Fibroblast of lung (primary cell): ENCODE measurements at regions not wholly inside any gene's neighbourhood (a gene's known extent, or its start where the extent isn't known, plus 50 kb on each side); places are given as distances from the start of the nearest gene placed in this dataset.

Experiments used
- DNase-seq, 2 donors: peaks; one replicate each; pipeline versions ENCODE4 v3.0.0 to v3.0.0-alpha.2; 2010; ENCODE audit warnings: low read depth in 2 of 2
- H2AFZ ChIP-seq: 2 replicates; pipeline ENCODE4 v1.5.1; 2012; ENCODE audit warnings: low read length, control low read depth, inconsistent platforms
- H3K27ac ChIP-seq: 2 replicates; pipeline ENCODE4 v1.5.1; 2011; ENCODE audit warnings: low read length, control low read depth; ENCODE audit not compliant: insufficient read depth
- H3K27me3 ChIP-seq: 2 replicates; pipeline ENCODE4 v1.5.1; 2011; ENCODE audit warnings: mild to moderate bottlenecking, low read length; ENCODE audit not compliant: control insufficient read depth, insufficient read depth
- H3K36me3 ChIP-seq: 2 replicates; pipeline ENCODE4 v1.5.1; 2011; ENCODE audit warnings: low read length; ENCODE audit not compliant: control insufficient read depth, insufficient read depth
- H3K4me1 ChIP-seq: 2 replicates; pipeline ENCODE4 v1.5.1; 2011; ENCODE audit warnings: low read length; ENCODE audit not compliant: control insufficient read depth, insufficient read depth; ENCODE audit errors: extremely low read depth
- H3K4me2 ChIP-seq: 2 replicates; pipeline ENCODE4 v1.5.1; 2011; ENCODE audit warnings: low read length, control low read depth; ENCODE audit not compliant: insufficient read depth; ENCODE audit errors: extremely low read depth
- H3K4me3 ChIP-seq, 4 experiments: fragments of 200-600 bp in 1 of 4; sonication (generic) in 1 of 4; replicated peaks in 1 of 4; 2 replicates each; pipeline ENCODE4 v1.5.1; 2011 to 2016; ENCODE audit warnings: low read length in 4 of 4, low read depth in 3 of 4, mild to moderate bottlenecking in 3 of 4, control low read depth in 2 of 4, inconsistent platforms in 1 of 4, mixed read lengths in 1 of 4; ENCODE audit not compliant: insufficient read depth in 1 of 4; ENCODE audit errors: control extremely low read depth in 1 of 4
- H3K79me2 ChIP-seq: 2 replicates; pipeline ENCODE4 v1.5.1; 2012; ENCODE audit warnings: mild to moderate bottlenecking, low read length, inconsistent platforms; ENCODE audit not compliant: control insufficient read depth, insufficient read depth
- H3K9ac ChIP-seq: 2 replicates; pipeline ENCODE4 v1.5.1; 2011; ENCODE audit warnings: mild to moderate bottlenecking, low read length, control low read depth; ENCODE audit not compliant: insufficient read depth
- H3K9me3 ChIP-seq: 2 replicates; pipeline ENCODE4 v1.5.1; 2012; ENCODE audit warnings: low read depth, low read length; ENCODE audit not compliant: control insufficient read depth, insufficient read depth
- H4K20me1 ChIP-seq: 2 replicates; pipeline ENCODE4 v1.5.1; 2011; ENCODE audit warnings: low read length; ENCODE audit not compliant: control insufficient read depth, insufficient read depth; ENCODE audit errors: extremely low read depth
- EZH2 ChIP-seq: IDR thresholded peaks from 2 replicates; pipeline ENCODE4 v1.5.1; 2012; ENCODE audit warnings: low read length, control low read depth, mild to moderate bottlenecking; ENCODE audit errors: missing control alignments
- TF ChIP-seq, protein P1 (sequence below), 2 donors: IDR thresholded peaks in 1 of 2; conservative IDR thresholded peaks in 1 of 2; 1 replicate in 1 of 2; 2 replicates in 1 of 2; pipeline ENCODE4 v1.5.1; 2011 to 2012; ENCODE audit warnings: low read length in 2 of 2, control low read depth in 1 of 2, inconsistent platforms in 1 of 2, low read depth in 1 of 2, mild to moderate bottlenecking in 1 of 2

GRCh38 chr2:59798687-59799232 lies 754.7 kb downstream of the BCL11A start:
- no peak for DNase-seq
- no peak overlapping the region for H3K4me3 ChIP-seq
- H3K79me2 ChIP-seq, result no peaks in the 10 kb centered on the region
- H3K27ac ChIP-seq, result no peak overlapping the region
- no peaks in the 10 kb centered on the region for H3K36me3 ChIP-seq
- no peaks in the 10 kb centered on the region for H3K27me3 ChIP-seq
- TF ChIP-seq, protein P1, sequence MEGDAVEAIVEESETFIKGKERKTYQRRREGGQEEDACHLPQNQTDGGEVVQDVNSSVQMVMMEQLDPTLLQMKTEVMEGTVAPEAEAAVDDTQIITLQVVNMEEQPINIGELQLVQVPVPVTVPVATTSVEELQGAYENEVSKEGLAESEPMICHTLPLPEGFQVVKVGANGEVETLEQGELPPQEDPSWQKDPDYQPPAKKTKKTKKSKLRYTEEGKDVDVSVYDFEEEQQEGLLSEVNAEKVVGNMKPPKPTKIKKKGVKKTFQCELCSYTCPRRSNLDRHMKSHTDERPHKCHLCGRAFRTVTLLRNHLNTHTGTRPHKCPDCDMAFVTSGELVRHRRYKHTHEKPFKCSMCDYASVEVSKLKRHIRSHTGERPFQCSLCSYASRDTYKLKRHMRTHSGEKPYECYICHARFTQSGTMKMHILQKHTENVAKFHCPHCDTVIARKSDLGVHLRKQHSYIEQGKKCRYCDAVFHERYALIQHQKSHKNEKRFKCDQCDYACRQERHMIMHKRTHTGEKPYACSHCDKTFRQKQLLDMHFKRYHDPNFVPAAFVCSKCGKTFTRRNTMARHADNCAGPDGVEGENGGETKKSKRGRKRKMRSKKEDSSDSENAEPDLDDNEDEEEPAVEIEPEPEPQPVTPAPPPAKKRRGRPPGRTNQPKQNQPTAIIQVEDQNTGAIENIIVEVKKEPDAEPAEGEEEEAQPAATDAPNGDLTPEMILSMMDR (conservative IDR thresholded peaks at IDR 0.05 in 1 of 2, IDR thresholded peaks at IDR 0.05 in 1 of 2; ENCODE audit: low read depth in 1 of 2, low read length in 2 of 2), result no peak
- TF ChIP-seq EZH2, result no peak
- H2AFZ ChIP-seq, result no peak overlapping the region
- H3K4me2 ChIP-seq, result no peak overlapping the region
- no peaks in the 10 kb centered on the region for H3K4me1 ChIP-seq
- H4K20me1 ChIP-seq, result no peaks in the 10 kb centered on the region
- no peaks in the 10 kb centered on the region for H3K9me3 ChIP-seq
- no peak overlapping the region for H3K9ac ChIP-seq

- H3K9ac ChIP-seq, result no peak overlapping the region
- H3K4me2 ChIP-seq, result no peak overlapping the region
Measured at GRCh38 chr2:59791004-59791618, 762.3 kb downstream of the BCL11A start.

DNA sequence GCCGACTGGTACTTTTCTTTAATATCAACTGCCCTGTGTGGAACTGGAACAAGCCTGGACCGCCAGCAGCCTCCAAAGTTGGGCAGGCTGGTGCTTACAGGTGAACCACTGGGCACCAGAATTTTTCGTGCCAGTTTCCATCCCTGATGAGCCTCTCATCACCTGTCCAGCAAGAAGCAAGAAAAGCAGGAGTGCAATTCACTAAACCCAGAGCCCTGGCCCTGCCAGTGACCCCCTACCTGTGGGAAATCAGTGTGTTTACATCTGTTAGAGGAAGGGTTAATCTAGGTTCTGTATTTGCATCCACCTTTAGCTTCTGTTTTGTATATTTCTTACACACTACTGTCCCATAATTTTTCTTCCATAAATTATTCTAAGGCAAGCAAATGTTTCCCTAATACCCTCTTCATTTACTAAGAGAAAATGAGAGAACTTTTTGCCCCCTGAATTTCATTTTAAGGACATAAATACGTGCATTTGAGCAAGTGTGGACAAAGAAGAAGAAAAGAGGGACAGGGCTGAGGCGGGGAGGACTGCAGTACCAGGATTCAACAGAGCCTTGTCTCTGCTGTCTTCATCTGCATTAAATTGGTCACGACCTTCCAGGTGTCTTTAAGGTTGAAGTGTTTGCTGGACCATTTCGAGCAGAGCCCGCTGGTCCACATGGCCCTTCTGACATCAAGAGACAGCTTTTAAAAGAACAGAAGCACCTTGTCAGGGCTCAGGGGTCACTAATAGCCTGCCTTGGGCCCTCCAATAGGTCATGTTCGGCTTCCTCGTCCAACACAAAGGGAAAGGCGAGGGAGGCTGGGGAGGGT lies 763.1 kb downstream of the BCL11A start:
- Histone ChIP-seq H3K36me3 (no peaks in the 10 kb centered on the region), H3K79me2 (no peaks in the 10 kb centered on the region), H3K9ac (no peak overlapping the region), H4K20me1 (no peaks in the 10 kb centered on the region), H3K9me3 (no peaks in the 10 kb centered on the region), H3K4me3 (no peak overlapping the region), H3K4me2 (no peak overlapping the region), H3K27me3 (no peaks in the 10 kb centered on the region), H3K27ac (no peak overlapping the region), H3K4me1 (no peaks in the 10 kb centered on the region), H2AFZ (no peak overlapping the region)
- TF ChIP-seq EZH2, result no peak
- TF ChIP-seq, protein P1 (conservative IDR thresholded peaks at IDR 0.05 in 1 of 2, IDR thresholded peaks at IDR 0.05 in 1 of 2; ENCODE audit: low read depth in 1 of 2, low read length in 2 of 2), result no peak
- DNase-seq, result no peak

More at GRCh38 chr2:59791004-59791618, 762.3 kb downstream of the BCL11A start:
- no peaks in the 10 kb centered on the region for H4K20me1 ChIP-seq
- no peak overlapping the region for H3K27ac ChIP-seq
- no peak overlapping the region for H2AFZ ChIP-seq
- no peak for DNase-seq
- H3K79me2 ChIP-seq, result no peaks in the 10 kb centered on the region
- H3K36me3 ChIP-seq, result no peaks in the 10 kb centered on the region
- H3K9me3 ChIP-seq, result no peaks in the 10 kb centered on the region
- TF ChIP-seq, protein P1 (conservative IDR thresholded peaks at IDR 0.05 in 1 of 2, IDR thresholded peaks at IDR 0.05 in 1 of 2; ENCODE audit: low read depth in 1 of 2, low read length in 2 of 2), result no peak
- no peak for TF ChIP-seq EZH2
- no peaks in the 10 kb centered on the region for H3K4me1 ChIP-seq
- no peaks in the 10 kb centered on the region for H3K27me3 ChIP-seq
- H3K4me3 ChIP-seq, result no peak overlapping the region
